SJSA1 (cell line): ENCODE measurements at regions not wholly inside any gene's neighbourhood (a gene's known extent, or its start where the extent isn't known, plus 50 kb on each side); places are given as distances from the start of the nearest gene placed in this dataset.
"Not testable (repeated sequence)": the region's sequence is repeated elsewhere in the genome, so short reads cannot be mapped to it uniquely, and the experiment has no call there.

Experiments
- DNase-seq, 2 experiments: peaks; one replicate each; pipeline ENCODE4 v3.0.0-alpha.2; 2015 to 2020; ENCODE audit warnings: low spot score in 2 of 2, low read depth in 1 of 2
- H3K27ac ChIP-seq: fragments of 250-450 bp; sonication (Bioruptor Pico); 2 replicates; pipeline ENCODE4 v1.5.1; 2020; ENCODE audit warnings: mild to moderate bottlenecking, moderate library complexity
- H3K27me3 ChIP-seq: fragments of 250-450 bp; sonication (Bioruptor Pico); replicated peaks from 2 replicates; pipeline ENCODE4 v1.5.1; 2020; ENCODE audit warnings: mild to moderate bottlenecking, moderate library complexity
- H3K36me3 ChIP-seq: fragments of 250-450 bp; sonication (Bioruptor Pico); 2 replicates; pipeline ENCODE4 v1.5.1; 2020; ENCODE audit warnings: mild to moderate bottlenecking
- H3K4me1 ChIP-seq: fragments of 250-450 bp; sonication (Bioruptor Pico); replicated peaks from 2 replicates; pipeline ENCODE4 v1.6.1; 2021; ENCODE audit warnings: mild to moderate bottlenecking
- H3K4me3 ChIP-seq: fragments of 250-450 bp; sonication (Bioruptor Pico); 2 replicates; pipeline ENCODE4 v1.5.1; 2020; ENCODE audit warnings: mild to moderate bottlenecking
- H3K9me3 ChIP-seq: fragments of 250-450 bp; sonication (Bioruptor Pico); replicated peaks from 2 replicates; pipeline ENCODE4 v1.5.1; 2020; ENCODE audit warnings: mild to moderate bottlenecking

DNA sequence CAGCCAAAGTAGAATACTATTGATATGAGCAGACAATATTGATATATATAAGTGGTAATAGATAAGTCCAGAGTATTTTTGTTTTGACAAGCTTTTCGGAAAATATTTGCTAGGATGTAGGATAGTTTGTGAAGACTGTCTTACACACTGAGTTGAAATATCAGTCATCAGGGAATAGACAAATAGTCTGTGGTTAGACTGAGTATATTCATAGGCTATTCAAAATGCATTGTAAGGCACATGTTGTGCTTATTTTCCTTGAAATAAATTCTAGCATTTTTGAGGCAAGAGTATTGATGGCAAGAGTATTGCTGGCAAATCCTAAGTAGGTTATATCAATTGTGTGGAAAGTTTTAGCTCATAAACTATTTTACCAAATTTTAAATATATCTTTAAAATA, 201.1 kb downstream of the LRIG3 start:
- H3K4me3 ChIP-seq = no peak overlapping the region
- no peaks in the 10 kb centered on the region for H3K36me3 ChIP-seq
- H3K4me1 ChIP-seq = no peaks in the 10 kb centered on the region
- no peak for DNase-seq
- no peak overlapping the region for H3K27ac ChIP-seq
- no peaks in the 10 kb centered on the region for H3K27me3 ChIP-seq
- H3K9me3 ChIP-seq = no peaks in the 10 kb centered on the region

DNA sequence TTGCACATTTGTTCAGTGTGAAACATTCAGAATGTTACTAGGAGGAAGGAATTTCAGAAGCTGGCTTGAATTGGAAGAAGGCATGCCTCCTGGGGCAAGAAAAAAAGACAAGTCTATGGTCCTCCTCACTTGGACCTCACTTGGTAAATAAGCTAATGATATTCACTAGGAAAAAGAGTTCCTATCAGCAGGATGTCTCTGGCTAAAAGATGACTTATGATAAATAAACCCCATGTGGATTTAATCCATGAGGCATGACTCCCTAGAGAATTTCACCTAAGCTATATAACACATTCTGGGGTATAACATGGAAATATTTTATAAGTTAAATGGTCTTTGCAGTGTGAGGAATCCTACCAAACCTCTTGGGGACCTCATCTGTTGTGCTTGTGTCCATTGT, 199.9 kb downstream of the LRIG3 start:
- H3K27me3 ChIP-seq = no peaks in the 10 kb centered on the region
- H3K27ac ChIP-seq = no peak overlapping the region
- no peaks in the 10 kb centered on the region for H3K4me1 ChIP-seq
- H3K36me3 ChIP-seq = no peaks in the 10 kb centered on the region
- H3K9me3 ChIP-seq = no peaks in the 10 kb centered on the region
- no peak overlapping the region for H3K4me3 ChIP-seq
- no peak for DNase-seq

DNA sequence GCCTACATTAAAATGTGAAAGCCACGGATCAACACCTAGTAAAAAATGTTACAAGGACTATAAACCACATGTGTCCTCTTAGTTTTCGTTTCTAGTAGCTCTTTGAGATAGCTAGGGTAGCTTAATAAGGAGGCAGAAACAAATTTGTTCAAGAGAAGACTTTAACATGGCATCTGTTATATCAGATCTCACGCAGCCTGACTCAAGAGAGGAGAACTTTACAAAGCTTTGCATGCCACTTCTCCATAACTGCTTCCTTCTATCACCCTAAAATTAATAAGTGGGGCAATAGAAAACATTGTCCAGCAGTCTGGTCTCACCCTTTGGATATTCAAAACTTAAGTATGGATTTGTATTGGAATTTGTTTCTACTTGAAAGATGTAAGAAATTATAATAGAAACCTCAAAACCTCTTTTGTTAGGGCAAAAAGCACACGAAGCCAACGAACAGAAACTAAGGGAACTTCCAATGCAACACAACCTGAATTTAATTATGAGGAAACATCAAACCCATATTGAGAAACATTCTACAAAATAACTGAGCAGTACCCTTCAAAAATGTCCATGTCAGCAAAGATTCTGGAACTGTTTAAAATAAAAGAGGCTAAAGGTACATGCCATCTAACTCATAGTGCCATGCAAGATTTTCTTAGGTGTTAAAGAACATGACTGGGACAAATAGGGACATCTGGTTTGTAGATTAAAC, 194.8 kb downstream of the LRIG3 start:
- no peaks in the 10 kb centered on the region for H3K27me3 ChIP-seq
- H3K4me3 ChIP-seq = no peak overlapping the region
- H3K9me3 ChIP-seq = no peaks in the 10 kb centered on the region
- H3K36me3 ChIP-seq = no peaks in the 10 kb centered on the region
- DNase-seq = no peak
- no peaks in the 10 kb centered on the region for H3K4me1 ChIP-seq
- no peak overlapping the region for H3K27ac ChIP-seq

DNA sequence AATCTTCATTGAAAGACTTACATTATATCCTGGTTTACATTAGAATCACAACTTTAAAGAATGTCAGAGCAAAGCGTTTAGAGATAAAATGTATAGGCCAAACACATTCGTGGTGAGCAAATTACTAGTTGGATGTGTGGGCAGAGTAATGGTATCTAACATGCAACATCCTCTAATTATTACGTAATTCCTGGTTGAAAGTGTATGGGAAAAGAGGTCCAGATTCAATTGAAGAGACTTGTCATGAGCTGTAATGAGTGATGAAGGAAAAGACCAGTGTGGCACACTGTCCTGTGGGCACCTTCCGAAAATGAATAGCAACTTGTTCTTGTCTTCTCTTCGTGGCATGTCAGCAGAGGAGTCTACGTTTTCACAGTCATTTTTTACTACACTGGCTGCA, 192.8 kb downstream of the LRIG3 start:
- no peaks in the 10 kb centered on the region for H3K36me3 ChIP-seq
- H3K27ac ChIP-seq = no peak overlapping the region
- H3K27me3 ChIP-seq = no peaks in the 10 kb centered on the region
- DNase-seq = no peak
- H3K4me3 ChIP-seq = no peak overlapping the region
- H3K9me3 ChIP-seq = no peaks in the 10 kb centered on the region
- H3K4me1 ChIP-seq = no peaks in the 10 kb centered on the region; the same call in 1 of the 2 replicates

DNA sequence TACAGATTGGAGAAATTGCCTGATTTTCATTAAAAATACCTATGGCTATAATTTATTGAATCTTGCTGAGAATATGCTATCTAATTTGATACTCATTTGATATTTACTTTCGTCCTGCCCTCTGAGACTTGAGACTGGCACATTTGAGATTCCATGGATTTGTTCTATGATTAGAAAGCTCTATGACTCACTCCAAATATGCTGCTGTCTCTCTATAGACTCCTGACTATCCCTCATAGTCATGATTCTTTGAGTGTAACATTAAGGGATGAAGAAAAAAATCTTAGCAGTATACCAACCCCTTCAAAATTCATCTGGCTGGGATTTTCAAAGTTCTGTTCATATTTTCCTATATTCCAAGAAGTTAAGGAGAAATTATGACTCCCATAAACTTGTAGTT, 191.9 kb downstream of the LRIG3 start:
- Histone ChIP-seq H3K4me1 (no peaks in the 10 kb centered on the region; the same call in 1 of the 2 replicates), H3K36me3 (no peaks in the 10 kb centered on the region), H3K9me3 (no peaks in the 10 kb centered on the region), H3K27me3 (no peaks in the 10 kb centered on the region), H3K4me3 (no peak overlapping the region), H3K27ac (no peak overlapping the region)
- DNase-seq = no peak

DNA sequence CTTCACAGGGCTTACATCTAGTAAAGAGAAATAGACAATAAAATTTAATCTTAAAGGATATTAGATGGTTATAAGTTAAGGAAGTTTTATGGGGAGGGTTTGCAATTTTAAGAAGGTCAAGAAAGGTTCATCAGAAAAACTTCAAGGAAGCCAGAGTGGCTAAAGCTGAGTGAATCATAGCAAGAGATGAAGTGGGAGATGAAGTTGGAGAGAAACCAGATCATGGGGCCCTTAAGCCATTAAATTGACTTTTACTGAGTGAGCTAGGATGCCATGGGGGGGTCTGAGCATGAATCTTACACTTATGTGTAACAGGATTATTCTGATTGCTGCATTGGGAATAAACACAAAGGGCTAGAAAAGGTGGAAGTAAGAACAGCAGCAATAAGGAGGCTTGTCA, 189.2 kb downstream of the LRIG3 start:
- Histone ChIP-seq H3K36me3 (no peaks in the 10 kb centered on the region), H3K4me1 (no peaks in the 10 kb centered on the region; the same call in 1 of the 2 replicates), H3K27ac (no peak overlapping the region), H3K9me3 (no peaks in the 10 kb centered on the region), H3K27me3 (no peaks in the 10 kb centered on the region), H3K4me3 (no peak overlapping the region)
- DNase-seq = no peak

DNA sequence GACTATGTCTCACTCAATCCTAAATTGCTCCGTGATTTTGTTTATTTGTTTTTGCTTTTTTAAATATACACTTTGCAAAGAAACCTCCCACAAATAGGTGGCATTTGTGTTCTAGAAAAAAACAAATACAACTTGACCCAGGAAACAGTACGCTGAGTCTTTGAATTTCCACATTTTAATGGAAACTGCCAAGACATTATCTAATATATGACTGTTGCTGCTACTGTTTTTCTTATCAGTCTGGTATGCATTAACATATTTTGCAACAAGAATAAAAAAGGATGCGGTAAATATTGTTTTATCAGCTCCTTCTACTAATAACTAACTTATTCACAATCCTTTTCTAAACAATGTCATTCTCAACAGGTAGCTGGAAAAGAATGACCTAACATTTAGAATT, 187.4 kb downstream of the LRIG3 start:
- H3K9me3 ChIP-seq = no peaks in the 10 kb centered on the region
- H3K4me3 ChIP-seq = no peak overlapping the region
- no peaks in the 10 kb centered on the region; the same call in 1 of the 2 replicates for H3K4me1 ChIP-seq
- peak in 1 of 2 experiments; percentile 40 for DNase-seq
- no peak overlapping the region for H3K27ac ChIP-seq
- H3K27me3 ChIP-seq = no peaks in the 10 kb centered on the region
- no peaks in the 10 kb centered on the region for H3K36me3 ChIP-seq

DNA sequence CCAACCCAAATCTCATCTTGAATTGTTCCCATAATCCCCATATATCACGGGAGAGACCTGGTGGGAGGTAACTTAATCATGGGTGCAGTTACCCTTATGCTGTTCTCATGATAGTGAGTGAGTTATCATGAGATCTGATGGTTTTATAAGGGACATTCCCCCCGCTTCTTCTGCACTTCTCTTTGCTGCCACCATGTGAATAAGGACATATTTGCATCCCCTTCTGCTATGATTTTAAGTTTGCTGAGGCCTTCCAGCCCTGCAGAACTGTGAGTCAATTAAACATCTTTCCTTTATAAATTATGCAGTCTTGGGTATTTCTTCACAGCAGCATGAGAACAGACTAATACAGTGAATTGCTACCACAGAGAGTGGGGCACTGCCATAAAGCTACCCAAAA, 179.1 kb downstream of the LRIG3 start:
- DNase-seq = no peak
- H3K36me3 ChIP-seq = no peaks in the 10 kb centered on the region

DNA sequence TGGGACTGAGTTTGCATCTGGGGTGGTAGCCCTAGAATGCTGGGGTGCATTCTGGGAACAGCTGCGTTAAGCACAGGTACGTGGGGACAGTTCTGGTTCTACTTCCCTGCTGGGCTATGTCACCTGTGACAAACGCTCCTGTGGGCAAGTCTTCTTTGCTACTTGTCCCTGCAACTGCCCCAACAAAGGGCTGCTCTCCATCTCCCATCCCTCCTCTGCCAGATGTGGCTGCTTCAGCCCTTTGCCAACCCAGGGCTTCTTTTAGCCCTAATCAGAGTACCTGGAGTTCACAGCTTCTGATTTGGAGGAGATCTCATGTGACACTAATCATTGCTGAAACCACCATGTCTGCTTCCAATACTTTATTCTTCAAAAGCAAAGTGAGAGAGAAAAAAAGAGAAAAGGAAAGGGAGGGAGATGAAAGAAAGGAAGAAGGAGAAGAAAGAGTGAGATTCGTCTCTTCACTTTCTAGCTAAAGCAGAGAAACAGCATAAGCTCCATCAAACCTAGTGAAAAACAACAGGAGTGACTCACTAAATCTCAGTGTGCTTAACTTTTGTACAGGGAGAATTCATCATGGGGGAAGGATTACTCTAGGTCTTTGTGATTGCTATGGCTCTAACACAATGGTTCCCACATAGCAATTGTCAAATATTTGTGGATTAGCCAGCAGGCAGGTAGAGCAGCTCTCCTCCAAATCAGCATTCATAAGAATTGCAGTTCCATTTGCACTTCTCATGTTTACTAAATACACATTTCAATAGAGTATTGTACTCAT, 174.8 kb downstream of the LRIG3 start:
- Histone ChIP-seq H3K27ac (no peak overlapping the region), H3K36me3 (no peaks in the 10 kb centered on the region), H3K4me1 (peaks cover 17% of the 10 kb centered on the region), H3K9me3 (no peaks in the 10 kb centered on the region), H3K4me3 (no peak overlapping the region), H3K27me3 (no peaks in the 10 kb centered on the region)
- DNase-seq = peak in 1 of 2 experiments; percentile 36

More for the DNA sequence above, 179.1 kb downstream of the LRIG3 start:
- Histone ChIP-seq H3K4me1 (peaks cover 10% of the 10 kb centered on the region), H3K27ac (no peak overlapping the region), H3K4me3 (no peak overlapping the region), H3K27me3 (no peaks in the 10 kb centered on the region), H3K9me3 (no peaks in the 10 kb centered on the region)

DNA sequence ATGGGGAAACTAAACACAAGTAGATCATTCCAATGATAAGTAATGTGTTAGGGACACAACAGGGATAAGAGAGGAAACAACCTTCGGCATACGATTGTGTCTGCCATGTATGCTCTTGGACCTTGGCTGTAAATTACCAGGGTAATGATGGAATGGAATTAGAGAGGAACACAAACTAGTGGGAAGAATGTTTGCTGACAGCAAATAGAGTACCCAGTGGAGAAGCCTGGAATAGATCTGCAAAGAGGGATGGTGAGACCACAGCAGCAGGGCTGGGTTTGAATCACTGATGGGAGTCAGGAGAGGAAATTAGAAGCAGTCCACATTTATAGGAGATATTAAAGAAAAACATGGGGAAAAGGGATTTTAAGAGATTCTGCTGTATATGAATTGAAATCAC, 172.8 kb downstream of the LRIG3 start:
- no peaks in the 10 kb centered on the region for H3K9me3 ChIP-seq
- no peak overlapping the region for H3K4me3 ChIP-seq
- no peak for DNase-seq
- no peaks in the 10 kb centered on the region for H3K27me3 ChIP-seq
- no peak overlapping the region for H3K27ac ChIP-seq
- H3K36me3 ChIP-seq = no peaks in the 10 kb centered on the region
- H3K4me1 ChIP-seq = peaks cover 24% of the 10 kb centered on the region

DNA sequence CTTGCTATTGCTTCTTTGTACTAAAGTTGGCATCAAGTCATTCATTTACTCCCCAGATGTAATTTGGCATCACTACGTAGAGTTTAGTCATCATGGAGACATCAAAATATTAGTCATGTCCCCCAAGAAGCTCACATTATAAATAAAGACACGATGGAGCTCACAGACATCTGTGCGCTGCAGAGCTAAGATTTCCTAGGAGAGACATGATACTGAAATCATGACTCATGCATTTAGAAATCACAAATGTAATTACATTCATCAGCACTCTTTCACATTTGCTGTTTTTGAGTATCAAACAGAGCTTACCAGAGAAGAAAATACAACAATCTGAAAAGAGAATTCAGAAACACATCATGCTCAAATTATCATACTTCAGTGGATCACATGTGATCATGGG, 169.8 kb downstream of the LRIG3 start:
- H3K27ac ChIP-seq = peak overlapping the region; percentile 67
- peak; percentile 76 to 88 for DNase-seq

DNA sequence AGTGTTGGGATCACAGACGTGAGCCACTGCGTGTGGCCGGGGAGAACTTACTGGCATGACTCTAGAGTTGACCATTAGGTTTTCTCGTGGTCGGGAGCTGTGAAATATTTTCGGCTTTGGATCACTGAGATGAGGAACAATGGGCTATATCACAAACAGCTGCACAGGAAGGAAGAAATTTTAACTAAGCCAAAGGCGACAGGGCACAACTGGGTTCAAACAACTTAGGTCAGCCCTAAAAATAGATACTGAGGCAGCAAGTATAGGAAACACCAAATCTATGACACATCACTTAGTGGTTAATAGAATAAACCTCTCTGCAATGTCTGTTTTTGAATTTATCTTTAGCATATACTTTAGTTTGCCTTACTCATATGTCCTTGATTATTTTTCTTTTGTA, 162.9 kb downstream of the LRIG3 start:
- Histone ChIP-seq H3K36me3 (no peaks in the 10 kb centered on the region), H3K4me3 (no peak overlapping the region), H3K27me3 (no peaks in the 10 kb centered on the region), H3K27ac (peak overlapping the region; percentile 94), H3K9me3 (no peaks in the 10 kb centered on the region), H3K4me1 (peaks cover 27% of the 10 kb centered on the region)
- DNase-seq = peak; percentile 88 to 97

More for the DNA sequence above, 169.8 kb downstream of the LRIG3 start:
- no peaks in the 10 kb centered on the region for H3K27me3 ChIP-seq
- H3K4me3 ChIP-seq = no peak overlapping the region
- H3K36me3 ChIP-seq = no peaks in the 10 kb centered on the region
- peaks cover 20% of the 10 kb centered on the region for H3K4me1 ChIP-seq
- no peaks in the 10 kb centered on the region for H3K9me3 ChIP-seq

DNA sequence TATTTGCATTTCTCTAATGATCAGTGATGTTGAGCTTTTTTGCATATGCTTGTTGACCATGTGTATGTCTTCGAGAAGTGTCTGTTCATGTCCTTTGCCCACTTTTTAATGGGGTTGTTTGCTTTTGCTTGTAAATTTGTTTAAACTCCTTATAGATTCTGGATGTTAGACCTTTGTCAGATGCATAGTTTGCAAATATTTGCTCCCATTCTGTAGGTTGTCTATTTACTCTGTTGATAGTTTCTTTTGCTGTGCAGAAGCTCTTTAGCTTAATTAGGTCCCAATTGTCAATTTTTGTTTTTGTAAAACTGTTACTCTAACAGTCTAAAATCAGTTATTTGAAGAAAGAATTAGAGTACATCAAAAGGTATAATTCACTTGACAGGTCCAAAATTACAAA, 160.6 kb downstream of the LRIG3 start:
- DNase-seq, H3K4me3 ChIP-seq, H3K9me3 ChIP-seq, H3K36me3 ChIP-seq, H3K27ac ChIP-seq, H3K27me3 ChIP-seq: not testable (repeated sequence)
- H3K4me1 ChIP-seq = peaks cover 46% of the 10 kb centered on the region

DNA sequence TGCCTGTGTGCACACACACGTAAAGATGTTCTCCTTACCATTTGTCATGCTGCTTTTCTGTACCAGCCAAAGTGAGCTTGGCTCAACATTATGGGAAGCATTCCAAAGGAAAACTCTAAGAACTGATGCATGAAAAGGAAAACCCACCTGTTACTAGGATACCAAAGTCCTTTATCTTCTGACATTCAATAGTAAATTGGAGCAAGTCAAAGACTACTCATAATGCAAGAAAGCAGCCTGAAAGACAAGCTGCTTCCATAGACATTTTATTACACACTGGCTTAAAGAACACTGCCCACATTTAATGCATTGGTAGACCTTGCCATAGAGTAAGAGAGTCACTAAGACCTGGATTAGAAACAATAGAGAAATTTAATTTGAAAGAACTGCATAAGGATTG, 159.0 kb downstream of the LRIG3 start:
- Histone ChIP-seq H3K27me3 (no peaks in the 10 kb centered on the region), H3K4me3 (no peak overlapping the region), H3K27ac (no peak overlapping the region), H3K9me3 (no peaks in the 10 kb centered on the region), H3K36me3 (no peaks in the 10 kb centered on the region), H3K4me1 (peaks cover 56% of the 10 kb centered on the region)
- DNase-seq = no peak
